Stimulated activated CD4-positive, alpha-beta T cell treated with anti-CD3 and anti-CD28 coated beads, Interleukin-15, amount 100 ng/mL, for 1 hour (primary cell): ENCODE measurements at regions not wholly inside any gene's neighbourhood (a gene's known extent, or its start where the extent isn't known, plus 50 kb on each side); places are given as distances from the start of the nearest gene placed in this dataset.

Source experiments
- DNase-seq, 2 donors: peaks; one replicate each; pipeline ENCODE4 v3.0.0-alpha.2; 2020; ENCODE audit warnings: low read depth in 1 of 2, low spot score in 1 of 2

GRCh38 chr2:220202066-220202465 lies 574.6 kb downstream of the SLC4A3 start:
- DNase-seq: no peak

GRCh38 chr2:220209093-220209492 lies 581.7 kb downstream of the SLC4A3 start:
- DNase-seq: no peak

- DNase-seq: no peak
These were observed 582.3 kb downstream of the SLC4A3 start for GRCh38 chr2:220209751-220210150.

GRCh38 chr2:220212296-220213080 lies 585.1 kb downstream of the SLC4A3 start:
- no peak for DNase-seq

- DNase-seq: no peak
These were observed 588.4 kb downstream of the SLC4A3 start for GRCh38 chr2:220215785-220216184.

- DNase-seq: no peak
These were observed 591.9 kb downstream of the SLC4A3 start for GRCh38 chr2:220219371-220219770.

- no peak for DNase-seq
These were observed 592.6 kb downstream of the SLC4A3 start for GRCh38 chr2:220220009-220220408.

- DNase-seq: no peak
These were observed 594.6 kb downstream of the SLC4A3 start for GRCh38 chr2:220221992-220222391.

GRCh38 chr2:220224691-220225543 lies 597.5 kb downstream of the SLC4A3 start:
- no peak for DNase-seq

- DNase-seq: no peak
These were observed 598.6 kb downstream of the SLC4A3 start for GRCh38 chr2:220226076-220226475.

- DNase-seq: no peak
These were observed 599.1 kb downstream of the SLC4A3 start for GRCh38 chr2:220226546-220226945.

GRCh38 chr2:220227266-220227920 lies 600.0 kb downstream of the SLC4A3 start:
- DNase-seq: no peak

GRCh38 chr2:220228310-220229006 lies 601.0 kb downstream of the SLC4A3 start:
- no peak for DNase-seq

GRCh38 chr2:220240641-220241040 lies 613.2 kb downstream of the SLC4A3 start:
- no peak for DNase-seq

GRCh38 chr2:220241423-220241822 lies 614.0 kb downstream of the SLC4A3 start:
- DNase-seq: no peak

GRCh38 chr2:220243571-220243970 lies 616.1 kb downstream of the SLC4A3 start:
- no peak for DNase-seq

- no peak for DNase-seq
These were observed 619.0 kb downstream of the SLC4A3 start for GRCh38 chr2:220246386-220246785.

GRCh38 chr2:220247588-220248350 lies 620.3 kb downstream of the SLC4A3 start:
- no peak for DNase-seq

- DNase-seq: no peak
These were observed 632.2 kb downstream of the SLC4A3 start for GRCh38 chr2:220259662-220260061.

- DNase-seq: no peak
These were observed 635.9 kb downstream of the SLC4A3 start for GRCh38 chr2:220263300-220263699.
